Motor neuron (in vitro differentiated cells): ENCODE measurements at regions not wholly inside any gene's neighbourhood (a gene's known extent, or its start where the extent isn't known, plus 50 kb on each side); places are given as distances from the start of the nearest gene placed in this dataset.
"Not testable (repeated sequence)": the region's sequence is repeated elsewhere in the genome, so short reads cannot be mapped to it uniquely, and the experiment has no call there.

Experiments
- ATAC-seq, 8 experiments: fragments of 200-7000 bp; cut with Tn5 transposase; replicated peaks in 6 of 8; 2 replicates each; pipeline ENCODE4 v1.8.0; 2021; ENCODE audit warnings: mild to moderate bottlenecking in 8 of 8, moderate library complexity in 8 of 8
- H3K27ac ChIP-seq, 2 donors: fragments of 250-450 bp; sonication (Bioruptor Pico); 2 replicates each; pipeline ENCODE4 v1.9.0; 2021; ENCODE audit warnings: antibody characterized with exemption in 2 of 2, mild to moderate bottlenecking in 2 of 2, moderate library complexity in 1 of 2
- H3K4me1 ChIP-seq, 2 donors: fragments of 250-450 bp; sonication (Bioruptor Pico); replicated peaks in 1 of 2; 2 replicates each; pipeline ENCODE4 v1.6.1; 2021; ENCODE audit warnings: antibody characterized with exemption in 2 of 2, mild to moderate bottlenecking in 2 of 2, moderate library complexity in 1 of 2
- H3K4me3 ChIP-seq, 5 donors: fragments of 250-450 bp; sonication (Bioruptor Pico); 2 replicates each; pipeline ENCODE4 v1.9.0; 2021; ENCODE audit warnings: antibody characterized with exemption in 5 of 5, mild to moderate bottlenecking in 5 of 5, moderate library complexity in 4 of 5
- WGBS, 10 experiments: fragments of 450-650 bp; shearing (Covaris generic); methylation state at CpG; one replicate each; pipeline ENCODE4 v1.0.0; 2022; 5-methylcytosine and 5-hydroxymethylcytosine counted together
- in situ Hi-C, 9 experiments: fragments of 400-800 bp; cut with MboI; loops; one replicate each; pipeline ENCODE4 v1.15.0; 2021; ENCODE audit warnings: low sequenced_read_pairs in 9 of 9, low pct_unique_long_range_greater_than_20kb in 2 of 9; ENCODE audit not compliant: unreplicated experiment in 9 of 9

DNA sequence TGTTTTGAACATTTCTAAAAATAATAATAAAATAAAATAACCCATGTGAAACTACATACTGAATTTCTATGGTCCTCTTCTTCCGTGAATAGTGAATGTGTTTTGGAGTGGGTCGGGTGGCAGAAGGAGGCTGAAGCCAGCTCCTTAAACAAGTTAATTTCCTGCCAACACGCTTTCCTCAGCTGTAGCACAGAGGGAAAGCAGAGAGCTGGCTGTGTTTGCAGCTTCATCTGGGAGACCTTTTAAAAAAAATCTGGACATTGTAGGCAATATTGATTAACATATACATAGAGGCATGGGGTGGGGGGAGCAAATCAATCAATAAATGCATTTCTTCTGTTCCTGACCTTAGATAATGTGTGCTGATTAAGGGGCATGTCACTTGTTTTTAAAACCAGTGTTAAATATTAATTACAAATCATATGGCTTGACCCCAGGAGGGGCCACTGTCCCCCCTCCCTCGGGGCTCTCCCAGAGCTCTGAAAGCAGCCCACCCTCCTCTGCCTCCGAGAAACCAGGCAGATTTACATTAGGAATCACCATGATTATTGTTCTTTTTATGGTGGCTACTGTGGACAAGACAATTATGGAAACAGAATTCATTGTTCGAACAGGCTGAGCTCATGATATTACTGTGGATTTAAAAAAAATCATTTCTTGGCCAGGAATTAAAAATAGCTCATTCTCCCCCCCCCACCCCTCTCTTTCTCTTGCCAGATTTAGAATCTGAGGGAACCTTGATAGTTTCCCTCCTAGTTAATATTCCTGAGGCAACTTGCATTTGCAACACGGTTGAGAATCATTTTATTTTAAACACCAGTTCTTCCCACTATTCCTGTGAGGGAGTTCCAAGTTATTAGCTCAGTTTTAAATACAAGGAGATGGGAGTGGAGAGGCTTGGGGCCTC lies 100.5 kb upstream of the CARD11 start:
- in situ Hi-C loops: loop anchor here in 1 of 9 experiments (25.0 kb wide), 1 partner anchor 107 kb away; the partner anchor contains the start of gene CARD11
- peak in 5 of 8 experiments; percentile 47 to 82 (median 78) for ATAC-seq
- H3K4me1 ChIP-seq: peaks cover 20 to 23% of the 10 kb centered on the region in 2 donors
- H3K27ac ChIP-seq: peak overlapping the region in 1 of 2 donors; percentile 49
- no peak overlapping the region for H3K4me3 ChIP-seq
- 6 to 21% (median 16%) methylated on average over 4 to 6 of the region's 7 CpGs; no CpG with 5 or more reads in 3 of the 10 experiments for WGBS, 10 experiments

DNA sequence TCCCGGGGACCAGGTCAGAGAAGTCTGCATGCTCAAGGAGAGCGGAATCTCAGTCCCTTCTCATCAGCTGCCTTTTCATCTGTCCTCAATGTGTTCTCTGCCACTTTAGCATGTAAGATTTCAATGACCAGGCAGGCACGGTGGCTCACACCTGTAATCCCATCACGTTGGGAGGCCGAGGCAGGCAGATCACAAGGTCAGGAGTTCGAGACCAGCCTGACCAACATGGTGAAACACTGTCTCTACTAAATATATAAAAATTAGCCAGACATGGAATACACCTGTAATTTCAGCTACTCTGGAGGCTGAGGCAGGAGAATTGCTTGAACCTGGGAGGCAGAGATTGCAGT lies 101.1 kb upstream of the CARD11 start:
- peaks cover 20 to 23% of the 10 kb centered on the region in 2 donors for H3K4me1 ChIP-seq
- H3K27ac ChIP-seq: peak overlapping the region in 1 of 2 donors; percentile 49
- peak in 4 of 8 experiments; percentile 11 to 44 (median 32) for ATAC-seq
- 20 to 100% (median 51%) methylated on average over 1 to 4 of the region's 6 CpGs; no CpG with 5 or more reads in 1 of the 10 experiments for WGBS, 10 experiments
- H3K4me3 ChIP-seq: not testable (repeated sequence)
- in situ Hi-C loops: loop anchor here in 1 of 9 experiments (25.0 kb wide), 1 partner anchor 107 kb away; the partner anchor contains the start of gene CARD11

DNA sequence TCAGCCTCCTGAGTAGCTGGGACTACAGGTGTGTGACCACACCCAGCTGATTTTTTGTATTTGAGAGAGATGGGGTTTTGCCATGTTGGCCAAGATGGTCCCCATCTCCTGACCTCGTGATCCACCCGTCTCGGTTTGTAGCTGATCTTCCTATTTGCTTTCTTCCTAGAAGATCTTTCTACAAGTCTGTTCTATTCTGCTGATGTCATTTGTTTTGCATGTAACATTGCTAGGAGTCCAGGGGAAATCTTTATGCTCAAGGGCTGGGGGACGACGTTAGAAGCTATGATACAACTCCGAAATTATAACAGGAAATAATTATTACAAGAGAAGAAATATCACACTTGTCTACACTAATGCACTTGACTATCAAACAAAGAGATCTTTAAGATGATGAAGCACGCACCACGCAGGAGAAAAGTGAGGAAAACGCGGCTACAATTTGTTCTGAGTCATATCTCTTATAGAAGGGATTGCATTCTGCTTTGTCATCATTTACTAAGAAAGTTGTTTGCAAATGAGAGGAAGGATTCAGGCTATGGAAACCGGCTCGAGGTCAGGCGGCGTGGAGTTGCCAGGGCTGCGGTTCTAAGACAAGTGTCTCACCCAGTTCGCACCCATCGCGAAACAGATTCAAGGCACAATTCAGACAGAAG lies 103.0 kb upstream of the CARD11 start:
- peak in 5 of 8 experiments; percentile 49 to 78 (median 61) for ATAC-seq
- H3K4me1 ChIP-seq: peaks cover 16 to 20% of the 10 kb centered on the region in 2 donors
- in situ Hi-C loops: loop anchor here in 1 of 9 experiments (25.0 kb wide), 1 partner anchor 109 kb away; the partner anchor contains the start of gene CARD11

DNA sequence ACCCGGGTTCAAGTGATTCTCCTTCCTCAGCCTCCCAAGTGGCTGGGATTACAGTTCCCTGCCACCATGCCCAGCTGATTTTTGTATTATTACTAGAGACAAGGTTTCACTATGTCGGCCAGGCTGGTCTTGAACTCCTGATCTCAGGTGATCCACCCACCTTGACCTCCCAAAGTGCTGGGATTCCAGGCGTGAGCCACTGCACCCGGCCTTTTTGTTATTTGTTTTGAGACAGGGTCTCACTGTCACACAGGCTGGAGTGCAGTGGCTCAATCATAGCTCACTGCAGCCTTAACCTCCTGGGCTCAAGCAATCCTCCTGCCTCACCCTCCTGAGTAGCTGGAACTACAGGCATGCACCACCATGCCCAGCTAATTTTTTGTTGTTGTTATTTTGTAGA lies 104.8 kb upstream of the CARD11 start:
- not testable (repeated sequence) for ATAC-seq
- in situ Hi-C loops: loop anchor here in 1 of 9 experiments (25.0 kb wide), 1 partner anchor 111 kb away; the partner anchor contains the start of gene CARD11

More for the DNA sequence above, 103.0 kb upstream of the CARD11 start:
- no peak overlapping the region for H3K4me3 ChIP-seq
- WGBS, 10 experiments: 0 to 92% (median 74%) methylated on average over 2 to 15 of the region's 18 CpGs
- H3K27ac ChIP-seq: no peak overlapping the region

DNA sequence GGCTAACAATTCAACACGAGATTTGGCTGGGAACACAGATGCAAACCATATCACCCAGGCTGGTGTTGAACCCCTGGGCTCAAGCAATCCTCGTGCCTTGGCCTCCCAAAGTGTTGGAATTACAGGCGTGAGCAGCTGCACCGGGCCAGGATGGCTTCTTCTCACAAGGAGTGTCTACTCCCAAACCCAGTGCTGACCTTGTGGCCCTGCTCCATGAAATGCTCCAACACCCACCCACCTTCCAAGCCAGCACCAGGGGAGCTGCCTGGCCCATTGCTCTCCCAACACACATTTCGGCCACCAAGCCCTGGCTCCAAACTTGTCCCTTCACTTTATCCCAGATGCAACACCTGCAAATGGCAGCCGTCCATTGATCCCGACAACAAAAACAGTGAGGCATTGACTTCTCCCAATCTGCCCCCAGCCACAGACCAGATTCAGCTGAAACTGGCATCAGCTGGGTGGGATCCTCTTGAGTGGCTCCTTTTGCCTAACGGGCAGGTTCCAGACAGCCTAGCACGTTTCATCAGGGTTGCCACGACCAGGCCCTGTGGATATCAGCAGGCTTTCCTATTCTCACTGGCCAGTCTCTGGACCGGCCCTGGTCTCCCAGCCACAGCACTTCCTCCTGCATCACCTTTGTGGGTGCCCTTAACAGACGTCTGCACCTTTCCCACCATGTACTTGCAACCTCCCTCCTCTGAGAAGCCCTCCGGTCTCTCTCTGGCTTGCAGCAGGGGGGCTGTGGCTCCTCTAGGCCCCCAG lies 105.7 kb upstream of the CARD11 start:
- no peak overlapping the region for H3K4me3 ChIP-seq
- H3K27ac ChIP-seq: no peak overlapping the region
- WGBS, 10 experiments: 34 to 100% (median 70%) methylated on average over 2 to 6 of the region's 13 CpGs; no CpG with 5 or more reads in 4 of the 10 experiments
- in situ Hi-C loops: loop anchor here in 1 of 9 experiments (25.0 kb wide), 1 partner anchor 112 kb away; the partner anchor contains the start of gene CARD11
- ATAC-seq: no peak
- H3K4me1 ChIP-seq: peaks cover 13 to 14% of the 10 kb centered on the region in 2 donors

More for the DNA sequence above, 104.8 kb upstream of the CARD11 start:
- H3K27ac ChIP-seq, H3K4me3 ChIP-seq: not testable (repeated sequence)
- peaks cover 16 to 20% of the 10 kb centered on the region in 2 donors for H3K4me1 ChIP-seq
- 40 to 100% (median 71%) methylated on average over 1 to 3 of the region's 4 CpGs; no CpG with 5 or more reads in 6 of the 10 experiments for WGBS, 10 experiments

DNA sequence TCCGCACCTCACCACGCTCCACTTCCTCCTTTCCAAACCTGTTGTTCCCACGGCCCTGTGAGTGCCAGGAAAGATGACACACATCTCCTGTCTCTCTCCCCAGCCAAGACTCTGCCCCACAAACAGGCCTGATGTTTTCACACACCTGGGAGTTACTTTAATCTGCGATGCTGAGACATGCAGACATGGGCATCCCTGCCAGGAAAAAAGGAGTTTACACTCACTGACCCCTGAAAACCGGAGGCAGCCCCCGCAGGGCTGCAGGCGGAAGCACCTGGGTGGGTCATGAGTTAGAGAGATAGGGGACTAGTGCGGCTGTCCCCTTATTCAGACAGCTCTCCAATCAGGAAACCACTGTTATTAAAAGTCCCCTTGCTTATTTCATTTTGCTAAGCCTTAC lies 106.4 kb upstream of the CARD11 start:
- 55 to 100% (median 89%) methylated on average over 1 to 5 of the region's 8 CpGs; no CpG with 5 or more reads in 4 of the 10 experiments for WGBS, 10 experiments
- H3K4me3 ChIP-seq: no peak overlapping the region
- no peak overlapping the region for H3K27ac ChIP-seq
- peaks cover 9% of the 10 kb centered on the region in 2 donors for H3K4me1 ChIP-seq
- no peak for ATAC-seq
- in situ Hi-C loops: loop anchor here in 2 of 9 experiments (25.0 kb wide), 1 partner anchor 263 kb away; no protein-coding TSS in a partner anchor

DNA sequence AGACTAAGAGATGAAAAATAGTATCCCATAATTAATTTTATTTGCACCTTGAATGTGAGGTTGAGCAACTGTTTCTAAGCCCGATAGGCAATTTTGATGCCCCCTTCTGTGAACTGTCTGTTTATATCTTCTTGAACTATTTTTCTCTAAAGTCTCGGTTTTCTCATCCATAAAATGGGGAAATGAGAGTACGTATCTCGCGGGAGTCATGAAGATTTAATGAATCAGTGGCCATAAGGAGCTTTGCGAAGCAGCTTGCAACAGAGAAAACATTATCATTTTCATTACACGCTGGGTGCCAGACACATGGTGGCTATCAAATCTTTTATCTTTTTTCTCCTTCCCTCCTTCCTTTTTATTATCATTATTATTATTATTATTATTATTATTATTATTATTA lies 108.1 kb upstream of the CARD11 start:
- 60 to 96% (median 92%) methylated on average over 3 to 7 of the region's 7 CpGs for WGBS, 10 experiments
- in situ Hi-C loops: loop anchor here in 2 of 9 experiments (25.0 kb wide), 1 partner anchor 264 kb away; no protein-coding TSS in a partner anchor
- ATAC-seq: no peak
- no peak overlapping the region for H3K4me3 ChIP-seq
- peaks cover 6 to 7% of the 10 kb centered on the region in 2 donors for H3K4me1 ChIP-seq
- no peak overlapping the region for H3K27ac ChIP-seq

DNA sequence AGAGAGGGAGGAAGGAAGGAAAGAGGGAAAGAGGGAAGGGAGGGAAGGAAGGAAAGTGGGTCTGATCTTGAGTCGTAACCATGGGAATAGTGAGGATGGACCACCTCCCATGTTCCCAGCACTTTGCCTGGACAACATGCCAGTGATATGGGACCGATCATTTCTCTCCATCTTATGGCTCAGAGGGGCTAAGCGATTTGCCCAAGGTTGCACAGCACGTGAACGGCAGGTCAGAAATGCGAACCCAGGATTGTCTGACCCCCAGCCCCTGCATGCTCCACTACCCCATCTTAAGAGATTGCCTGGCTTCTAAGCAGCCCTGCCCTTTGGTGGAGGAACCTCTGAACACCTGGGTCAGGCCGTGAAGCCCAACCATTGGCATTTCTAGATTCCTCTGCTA lies 109.0 kb upstream of the CARD11 start:
- H3K4me3 ChIP-seq: no peak overlapping the region
- WGBS, 10 experiments: 65 to 100% (median 88%) methylated on average over 1 to 7 of the region's 7 CpGs; no CpG with 5 or more reads in 2 of the 10 experiments
- in situ Hi-C loops: loop anchor here in 2 of 9 experiments (25.0 kb wide), 1 partner anchor 265 kb away; no protein-coding TSS in a partner anchor
- ATAC-seq: no peak
- H3K4me1 ChIP-seq: no peaks in the 10 kb centered on the region
- H3K27ac ChIP-seq: no peak overlapping the region

DNA sequence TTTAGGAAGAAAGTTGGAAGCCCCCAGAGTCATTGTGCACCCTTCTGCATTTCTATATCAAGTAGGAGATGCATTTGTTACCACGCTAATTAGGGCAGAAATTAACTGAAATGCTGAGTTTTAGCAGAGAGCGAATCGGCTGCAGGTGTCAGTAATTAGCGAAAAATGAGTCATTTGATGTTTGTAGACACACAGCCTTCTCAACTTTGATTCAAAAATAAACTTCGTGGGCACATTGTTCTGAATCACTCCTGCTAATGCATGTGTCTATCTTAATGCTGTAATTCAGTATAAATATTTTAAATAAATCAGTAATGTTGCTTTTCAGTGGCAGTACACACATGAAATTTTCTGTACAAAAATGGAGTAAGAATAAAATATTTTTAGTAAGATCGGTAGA lies 109.5 kb upstream of the CARD11 start:
- Histone ChIP-seq H3K27ac (no peak overlapping the region), H3K4me3 (no peak overlapping the region), H3K4me1 (peaks cover 0 to 3% of the 10 kb centered on the region in 2 donors)
- in situ Hi-C loops: loop anchor here in 2 of 9 experiments (25.0 kb wide), 1 partner anchor 266 kb away; no protein-coding TSS in a partner anchor
- ATAC-seq: no peak
- 21 to 100% (median 89%) methylated on average over 1 to 6 of the region's 6 CpGs; no CpG with 5 or more reads in 1 of the 10 experiments for WGBS, 10 experiments

DNA sequence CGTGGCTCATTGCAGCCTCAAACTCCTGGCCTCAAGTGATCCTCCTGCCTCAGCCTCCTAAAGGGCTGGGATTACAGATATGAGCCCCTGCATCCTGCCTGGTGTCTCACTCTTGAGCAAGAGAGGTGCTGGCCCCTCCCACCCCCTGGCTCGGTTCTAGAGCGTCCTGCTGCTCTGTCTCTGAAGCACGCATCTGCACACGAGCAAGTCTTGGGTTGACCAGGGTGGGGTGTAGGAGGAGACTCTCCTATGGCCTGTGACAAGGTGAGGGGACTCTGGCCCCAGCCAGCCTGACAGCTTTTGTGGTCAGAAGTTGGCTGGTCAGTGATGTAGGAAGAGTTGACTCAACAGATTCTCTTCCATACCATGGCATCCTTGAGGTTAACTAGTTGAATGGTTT lies 110.7 kb upstream of the CARD11 start:
- no peak for ATAC-seq
- Histone ChIP-seq H3K4me1 (peaks cover 3 to 4% of the 10 kb centered on the region in 2 donors), H3K27ac (no peak overlapping the region), H3K4me3 (no peak overlapping the region)
- WGBS, 10 experiments: 94 to 100% methylated on average over 1 to 5 of the region's 5 CpGs; no CpG with 5 or more reads in 8 of the 10 experiments
- in situ Hi-C loops: loop anchor here in 2 of 9 experiments (25.0 kb wide), 1 partner anchor 267 kb away; no protein-coding TSS in a partner anchor

DNA sequence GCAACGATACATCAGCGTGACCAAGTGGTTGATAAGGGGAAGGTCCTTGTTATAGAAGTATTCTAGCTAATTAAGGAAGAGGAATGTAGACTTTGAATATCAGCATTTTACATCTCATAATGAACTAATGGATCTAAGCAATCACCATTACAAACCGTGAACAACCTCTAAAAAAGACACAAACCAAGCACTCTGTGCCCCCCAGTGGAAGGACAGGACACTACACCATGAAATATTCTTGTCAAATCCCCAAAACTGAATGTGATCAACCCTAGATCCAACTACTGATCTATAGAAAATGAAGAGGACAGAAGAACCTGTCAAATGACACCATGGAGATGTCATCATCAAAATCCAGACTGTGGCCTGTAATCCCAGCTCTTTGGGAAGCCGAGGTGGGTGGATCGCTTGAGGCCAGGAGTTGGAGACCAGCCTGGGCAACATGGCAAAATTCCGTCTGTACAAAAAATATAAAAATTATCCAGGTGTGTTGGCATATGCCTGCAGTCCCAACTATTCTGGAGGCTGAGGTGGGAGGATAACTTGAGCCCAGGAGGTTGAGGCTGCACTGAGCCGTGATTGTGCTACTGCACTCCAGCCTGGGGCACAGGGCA lies 111.3 kb upstream of the CARD11 start:
- Histone ChIP-seq H3K4me1 (peaks cover 3 to 4% of the 10 kb centered on the region in 2 donors), H3K27ac (no peak overlapping the region), H3K4me3 (no peak overlapping the region)
- ATAC-seq: peak in 1 of 8 experiments; percentile 35
- WGBS, 10 experiments: 32 to 100% (median 77%) methylated on average over 2 to 7 of the region's 7 CpGs; no CpG with 5 or more reads in 1 of the 10 experiments
- in situ Hi-C loops: loop anchor here in 2 of 9 experiments (25.0 kb wide), 1 partner anchor 268 kb away; no protein-coding TSS in a partner anchor
